ENCODE measurements at regions not wholly inside any gene's neighbourhood (a gene's known extent, or its start where the extent isn't known, plus 50 kb on each side); places are given as distances from the start of the nearest gene placed in this dataset.

DNA sequence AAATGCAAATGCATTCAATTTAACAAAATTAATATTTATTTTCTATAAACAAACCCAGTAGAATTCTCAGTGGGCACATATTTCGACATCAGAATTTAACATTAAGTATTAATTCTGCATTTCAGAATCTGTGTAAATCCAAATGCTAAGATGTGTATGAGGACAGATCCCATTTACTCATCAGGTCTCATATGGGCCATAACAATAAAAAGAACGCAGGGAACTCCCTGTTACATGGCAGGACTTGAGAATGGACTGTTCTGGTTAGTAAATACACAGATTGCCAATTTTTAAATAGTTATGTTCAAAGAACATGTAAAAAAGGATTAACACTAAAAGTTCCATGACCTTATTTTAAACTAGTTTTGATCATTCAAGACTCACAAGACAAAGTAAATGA, 104.0 kb downstream of the SLC30A10 start:
- Histone ChIP-seq H3K9me3 (ENCODE audit: control insufficient read depth, low read length) (no peaks in the 10 kb centered on the region), H3K27ac (ENCODE audit: low read length) (no peak overlapping the region), H3K4me1 (ENCODE audit: control insufficient read depth, insufficient read depth, low read length) (no peaks in the 10 kb centered on the region), H3K4me3 (ENCODE audit: low read length) (no peak overlapping the region), H3K27me3 (ENCODE audit: control insufficient read depth, insufficient read depth) (no peaks in the 10 kb centered on the region)
- ATAC-seq = no peak
- DNase-seq = no peak
- WGBS = 77% methylated on average over 2 of the region's 2 CpGs
- intact Hi-C loops (cut with DNase I) = no loop called here

DNA sequence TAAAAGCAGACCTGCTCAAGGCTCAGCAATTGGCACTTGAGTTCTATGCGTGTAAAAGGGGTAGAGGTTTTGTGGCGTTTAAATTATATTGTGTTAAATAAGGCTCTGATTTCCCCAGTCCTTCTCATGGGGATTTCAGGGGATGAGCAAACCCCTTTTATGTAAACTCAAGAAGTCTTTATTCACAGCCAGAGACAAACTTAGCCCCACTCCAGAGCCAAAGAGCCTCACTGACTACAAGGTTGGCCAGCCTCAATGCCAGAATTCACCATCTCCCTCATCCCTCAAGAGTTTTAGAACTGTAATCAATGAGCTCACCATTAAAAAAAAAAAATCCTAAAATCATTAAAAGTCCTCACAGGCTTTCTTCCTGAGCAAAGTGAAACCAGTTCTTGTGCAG, 107.8 kb downstream of the SLC30A10 start:
- Histone ChIP-seq H3K27me3 (ENCODE audit: control insufficient read depth, insufficient read depth) (no peaks in the 10 kb centered on the region), H3K27ac (ENCODE audit: low read length) (no peak overlapping the region), H3K9me3 (ENCODE audit: control insufficient read depth, low read length) (no peaks in the 10 kb centered on the region), H3K4me1 (ENCODE audit: control insufficient read depth, insufficient read depth, low read length) (no peaks in the 10 kb centered on the region), H3K4me3 (ENCODE audit: low read length) (no peak overlapping the region)
- WGBS = 84% methylated on average over 2 of the region's 2 CpGs
- intact Hi-C loops (cut with DNase I) = no loop called here
- ATAC-seq = no peak
- no peak for DNase-seq

DNA sequence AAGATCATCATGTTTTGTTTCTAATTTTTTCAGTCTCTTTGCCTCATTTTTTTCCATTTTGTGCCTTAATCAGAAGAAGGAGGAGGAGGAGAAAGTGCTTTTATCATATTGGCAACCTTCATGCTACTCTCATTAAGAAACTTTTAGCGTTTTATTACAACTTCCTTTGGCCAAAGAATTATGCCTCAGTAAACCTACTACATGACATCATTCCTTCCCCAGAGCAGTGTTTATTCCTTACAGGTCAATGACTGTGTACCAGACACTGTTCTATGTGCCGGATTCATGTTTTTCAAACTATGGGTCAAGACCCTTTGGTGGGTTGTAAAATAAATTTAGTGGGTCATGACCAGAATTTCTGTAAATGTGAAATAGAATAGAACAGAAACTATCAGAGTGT, 110.4 kb downstream of the SLC30A10 start:
- 40% methylated on average over 2 of the region's 2 CpGs for WGBS
- Histone ChIP-seq H3K4me1 (ENCODE audit: control insufficient read depth, insufficient read depth, low read length) (no peaks in the 10 kb centered on the region), H3K9me3 (ENCODE audit: control insufficient read depth, low read length) (no peaks in the 10 kb centered on the region), H3K27me3 (ENCODE audit: control insufficient read depth, insufficient read depth) (no peaks in the 10 kb centered on the region), H3K27ac (ENCODE audit: low read length) (no peak overlapping the region), H3K4me3 (ENCODE audit: low read length) (no peak overlapping the region)
- DNase-seq = no peak
- intact Hi-C loops (cut with DNase I) = loop anchor here in 1 of 4 donors (10.0 kb wide), 1 partner anchor 253 kb away; no protein-coding TSS in a partner anchor
- ATAC-seq = no peak

DNA sequence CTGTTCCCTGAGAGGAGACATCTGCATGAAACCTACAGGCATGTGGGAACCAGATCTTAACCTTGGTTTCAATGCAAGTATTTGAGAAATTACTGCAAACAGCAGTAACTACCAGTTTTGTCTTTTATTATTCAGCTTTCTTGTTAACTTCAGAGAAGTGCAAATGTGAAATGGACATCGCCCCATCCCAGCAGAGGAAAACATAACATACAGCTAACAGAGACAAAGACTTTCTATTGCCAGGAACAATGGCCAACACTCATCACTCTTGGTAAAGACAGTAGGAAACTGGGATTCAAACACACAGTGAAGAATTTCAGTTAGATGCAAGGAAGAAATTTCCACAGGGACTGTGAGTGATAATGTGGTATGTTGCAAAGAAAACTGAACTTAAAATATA, 115.1 kb downstream of the SLC30A10 start:
- intact Hi-C loops (cut with DNase I) = loop anchor here in 1 of 4 donors (10.0 kb wide), 1 partner anchor 248 kb away; no protein-coding TSS in a partner anchor

DNA sequence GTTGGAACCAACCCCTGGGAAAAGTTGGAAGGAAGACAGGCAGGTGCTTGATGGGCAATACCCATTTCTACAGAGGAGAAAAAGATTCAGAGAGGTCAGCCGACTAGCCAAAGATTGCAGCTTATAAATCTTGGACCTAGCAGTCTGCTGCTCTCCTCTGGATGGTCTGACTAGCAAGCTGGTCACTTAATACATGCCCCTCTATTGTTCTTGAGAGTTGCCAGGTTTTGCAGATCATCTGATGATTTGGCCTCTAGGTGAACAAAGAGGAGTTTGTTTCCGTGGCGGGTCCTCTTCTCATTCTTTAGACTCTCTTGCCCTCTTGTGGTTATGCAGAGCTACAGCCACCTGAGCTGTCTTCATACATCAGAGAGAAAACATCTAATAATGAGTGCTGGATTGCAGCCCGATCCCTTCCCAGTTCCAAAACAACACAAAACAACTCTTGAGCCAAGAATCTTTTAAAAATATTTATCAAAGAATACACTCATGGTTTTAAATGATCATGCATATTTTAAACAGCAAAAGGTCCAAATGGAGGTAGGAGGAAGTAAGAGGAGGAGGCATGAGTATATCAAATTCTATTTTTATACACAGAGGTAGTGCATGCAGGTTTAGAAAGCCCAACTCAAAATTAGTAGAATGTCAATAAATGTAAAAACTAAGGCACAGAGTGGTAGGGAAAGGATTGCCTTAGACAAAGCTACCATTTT, 115.7 kb downstream of the SLC30A10 start:
- no peaks in the 10 kb centered on the region for H3K9me3 ChIP-seq (ENCODE audit: control insufficient read depth, low read length)
- 23% methylated on average over 4 of the region's 4 CpGs for WGBS
- peak; percentile 73 to 78 for ATAC-seq
- H3K4me1 ChIP-seq (ENCODE audit: control insufficient read depth, insufficient read depth, low read length) = peaks cover 3% of the 10 kb centered on the region
- peak in 1 of 3 donors; percentile 18 for DNase-seq
- intact Hi-C loops (cut with DNase I) = loop anchor here in 1 of 4 donors (10.0 kb wide), 1 partner anchor 248 kb away; no protein-coding TSS in a partner anchor
- no peak overlapping the region for H3K4me3 ChIP-seq (ENCODE audit: low read length)
- H3K27ac ChIP-seq (ENCODE audit: low read length) = no peak overlapping the region
- no peaks in the 10 kb centered on the region for H3K27me3 ChIP-seq (ENCODE audit: control insufficient read depth, insufficient read depth)

More for the DNA sequence above, 115.1 kb downstream of the SLC30A10 start:
- WGBS = 62% methylated on average over 1 of the region's 1 CpG
- peaks cover 3% of the 10 kb centered on the region for H3K4me1 ChIP-seq (ENCODE audit: control insufficient read depth, insufficient read depth, low read length)
- no peak for DNase-seq
- ATAC-seq = no peak
- no peak overlapping the region for H3K27ac ChIP-seq (ENCODE audit: low read length)
- no peak overlapping the region for H3K4me3 ChIP-seq (ENCODE audit: low read length)
- no peaks in the 10 kb centered on the region for H3K27me3 ChIP-seq (ENCODE audit: control insufficient read depth, insufficient read depth)
- no peaks in the 10 kb centered on the region for H3K9me3 ChIP-seq (ENCODE audit: control insufficient read depth, low read length)

DNA sequence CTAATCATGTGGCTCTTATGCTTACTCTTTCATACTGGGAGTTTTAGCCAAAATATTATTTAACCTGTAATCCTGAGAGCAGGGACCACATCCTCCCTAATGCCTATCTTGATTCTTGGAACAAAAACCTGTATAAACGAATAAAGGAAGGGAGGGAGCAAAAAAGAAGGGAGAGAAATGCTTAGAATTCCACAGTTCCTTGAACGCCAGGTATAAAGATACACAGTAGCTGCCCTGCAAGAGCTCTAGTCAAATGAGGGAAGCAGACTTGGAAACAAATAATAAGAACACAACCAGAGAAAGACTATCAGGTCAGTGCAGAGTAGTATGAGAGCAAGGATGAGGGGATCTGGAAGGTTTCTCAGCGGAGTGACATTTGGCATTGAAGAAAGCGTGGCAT, 116.3 kb downstream of the SLC30A10 start:
- intact Hi-C loops (cut with DNase I) = loop anchor here in 1 of 4 donors (10.0 kb wide), 1 partner anchor 247 kb away; no protein-coding TSS in a partner anchor
- 56% methylated on average over 4 of the region's 4 CpGs for WGBS

DNA sequence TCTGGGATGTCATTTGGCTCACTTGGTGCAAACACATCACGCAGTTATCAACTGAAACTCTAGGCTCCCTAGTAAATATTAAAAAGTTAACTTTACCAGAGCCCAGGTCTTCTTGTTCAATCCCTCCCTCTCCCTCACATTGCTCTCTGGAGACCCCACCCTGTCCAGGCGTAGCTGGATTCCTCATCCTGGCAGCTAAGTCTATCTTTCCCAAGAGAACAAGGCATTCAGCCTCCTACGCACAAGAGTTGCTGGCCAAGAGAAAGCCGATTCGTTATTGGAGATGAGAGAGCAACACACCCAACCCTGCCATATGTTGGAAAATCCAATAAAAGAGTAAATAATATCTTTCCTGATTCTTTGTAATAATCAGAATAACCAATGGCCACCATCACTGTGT, 117.9 kb downstream of the SLC30A10 start:
- ATAC-seq = no peak
- no peaks in the 10 kb centered on the region for H3K27me3 ChIP-seq (ENCODE audit: control insufficient read depth, insufficient read depth)
- peaks cover 3% of the 10 kb centered on the region for H3K4me1 ChIP-seq (ENCODE audit: control insufficient read depth, insufficient read depth, low read length)
- no peaks in the 10 kb centered on the region for H3K9me3 ChIP-seq (ENCODE audit: control insufficient read depth, low read length)
- no peak overlapping the region for H3K4me3 ChIP-seq (ENCODE audit: low read length)
- DNase-seq = no peak
- no peak overlapping the region for H3K27ac ChIP-seq (ENCODE audit: low read length)
- WGBS = 50% methylated on average over 5 of the region's 5 CpGs
- intact Hi-C loops (cut with DNase I) = loop anchor here in 1 of 4 donors (10.0 kb wide), 1 partner anchor 246 kb away; no protein-coding TSS in a partner anchor

More for the DNA sequence above, 116.3 kb downstream of the SLC30A10 start:
- DNase-seq = no peak
- H3K27ac ChIP-seq (ENCODE audit: low read length) = no peak overlapping the region
- H3K9me3 ChIP-seq (ENCODE audit: control insufficient read depth, low read length) = no peaks in the 10 kb centered on the region
- no peaks in the 10 kb centered on the region for H3K27me3 ChIP-seq (ENCODE audit: control insufficient read depth, insufficient read depth)
- ATAC-seq = no peak
- H3K4me3 ChIP-seq (ENCODE audit: low read length) = no peak overlapping the region
- H3K4me1 ChIP-seq (ENCODE audit: control insufficient read depth, insufficient read depth, low read length) = peaks cover 3% of the 10 kb centered on the region

DNA sequence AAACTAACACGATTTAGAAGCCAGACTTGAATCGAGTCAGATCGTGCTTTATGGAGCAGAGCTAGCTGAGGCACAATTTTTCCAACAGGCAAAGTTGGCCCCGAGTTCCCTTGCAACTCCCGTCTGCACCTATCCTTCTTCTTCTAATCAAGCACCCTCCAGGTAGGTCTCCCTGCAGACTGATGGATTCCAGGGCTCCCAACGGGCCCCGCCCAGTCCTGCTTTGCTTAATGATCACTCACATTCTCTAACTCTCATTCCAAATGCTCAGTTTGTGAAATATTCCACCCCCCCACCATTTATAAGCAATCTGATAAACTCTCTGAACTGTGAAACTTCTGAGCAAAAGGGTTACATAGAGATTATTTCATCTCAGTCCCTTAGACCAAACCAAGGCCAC, 119.6 kb downstream of the SLC30A10 start:
- Histone ChIP-seq H3K4me3 (ENCODE audit: low read length) (no peak overlapping the region), H3K27me3 (ENCODE audit: control insufficient read depth, insufficient read depth) (no peaks in the 10 kb centered on the region), H3K27ac (ENCODE audit: low read length) (no peak overlapping the region), H3K4me1 (ENCODE audit: control insufficient read depth, insufficient read depth, low read length) (peaks cover 3% of the 10 kb centered on the region), H3K9me3 (ENCODE audit: control insufficient read depth, low read length) (peaks cover 2% of the 10 kb centered on the region)
- DNase-seq (no peak), ATAC-seq (no peak)
- WGBS = 85% methylated on average over 7 of the region's 7 CpGs
- intact Hi-C loops (cut with DNase I) = no loop called here

DNA sequence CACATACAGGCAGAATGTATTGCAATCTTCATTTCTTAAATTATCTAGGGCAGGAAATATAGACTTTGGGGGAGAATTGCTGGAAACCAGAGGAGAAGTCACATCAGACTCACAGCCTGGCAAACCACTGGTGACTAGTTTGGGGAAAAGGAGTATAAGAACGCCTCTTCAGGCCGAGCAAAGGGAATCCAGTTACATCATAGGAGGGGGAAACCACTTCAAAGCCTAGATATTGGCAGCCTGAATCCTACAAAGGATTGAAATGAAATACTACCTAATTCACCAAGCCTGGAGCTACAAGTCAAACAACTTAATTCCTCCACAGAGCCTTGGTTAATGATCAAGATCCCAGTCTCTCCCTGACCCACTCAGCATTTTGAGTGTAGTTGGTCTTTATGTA, 121.7 kb downstream of the SLC30A10 start:
- ATAC-seq (no peak), DNase-seq (no peak)
- no peaks in the 10 kb centered on the region for H3K4me1 ChIP-seq (ENCODE audit: control insufficient read depth, insufficient read depth, low read length)
- H3K4me3 ChIP-seq (ENCODE audit: low read length) = no peak overlapping the region
- WGBS = 74% methylated on average over 2 of the region's 2 CpGs
- H3K9me3 ChIP-seq (ENCODE audit: control insufficient read depth, low read length) = peaks cover 2% of the 10 kb centered on the region
- intact Hi-C loops (cut with DNase I) = no loop called here
- no peaks in the 10 kb centered on the region for H3K27me3 ChIP-seq (ENCODE audit: control insufficient read depth, insufficient read depth)
- no peak overlapping the region for H3K27ac ChIP-seq (ENCODE audit: low read length)

DNA sequence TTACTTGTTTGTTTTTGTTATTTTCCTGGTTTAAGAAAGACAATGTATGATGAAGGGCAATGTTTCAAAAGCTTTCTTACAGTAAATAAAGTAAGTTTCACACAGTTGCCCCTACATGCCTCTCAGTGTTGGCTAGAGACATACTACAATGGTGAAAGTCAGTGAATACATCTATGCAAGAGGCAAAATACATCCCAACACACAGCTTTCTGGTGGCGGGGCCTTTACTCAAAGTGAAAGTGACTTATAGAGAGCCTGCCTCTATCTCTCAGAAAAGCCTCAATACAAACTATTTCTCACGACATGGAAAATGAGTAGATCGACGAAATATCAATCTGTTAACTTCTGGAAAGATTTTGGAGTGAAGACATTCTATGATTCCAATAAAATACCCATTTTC, 122.3 kb downstream of the SLC30A10 start:
- no peak for ATAC-seq
- no peak for DNase-seq
- no peaks in the 10 kb centered on the region for H3K27me3 ChIP-seq (ENCODE audit: control insufficient read depth, insufficient read depth)
- H3K4me1 ChIP-seq (ENCODE audit: control insufficient read depth, insufficient read depth, low read length) = no peaks in the 10 kb centered on the region
- no peak overlapping the region for H3K27ac ChIP-seq (ENCODE audit: low read length)
- H3K9me3 ChIP-seq (ENCODE audit: control insufficient read depth, low read length) = peaks cover 2% of the 10 kb centered on the region
- 65% methylated on average over 4 of the region's 4 CpGs for WGBS
- no peak overlapping the region for H3K4me3 ChIP-seq (ENCODE audit: low read length)
- intact Hi-C loops (cut with DNase I) = no loop called here

DNA sequence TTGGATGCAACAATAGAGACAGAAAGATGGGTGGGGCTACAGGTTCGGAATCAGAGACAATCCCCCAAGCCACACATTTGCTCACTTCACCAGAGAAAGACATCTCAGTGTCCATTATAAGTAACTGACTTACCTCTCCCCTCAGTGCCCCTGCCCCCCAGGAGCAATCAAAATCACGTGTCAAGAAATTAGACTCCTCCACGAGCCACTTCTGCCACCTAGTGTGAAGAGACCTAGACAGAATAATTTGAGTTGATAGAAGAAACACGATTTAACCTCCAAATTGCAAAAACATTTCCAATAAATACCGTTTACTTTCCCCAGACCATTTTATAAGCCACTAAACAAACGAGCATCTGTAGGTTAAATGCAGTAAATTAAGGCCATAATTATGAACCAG, 123.2 kb downstream of the SLC30A10 start:
- no peaks in the 10 kb centered on the region for H3K27me3 ChIP-seq (ENCODE audit: control insufficient read depth, insufficient read depth)
- no peak overlapping the region for H3K4me3 ChIP-seq (ENCODE audit: low read length)
- H3K9me3 ChIP-seq (ENCODE audit: control insufficient read depth, low read length) = peaks cover 2% of the 10 kb centered on the region
- H3K27ac ChIP-seq (ENCODE audit: low read length) = no peak overlapping the region
- ATAC-seq (no peak), DNase-seq (no peak)
- no peaks in the 10 kb centered on the region for H3K4me1 ChIP-seq (ENCODE audit: control insufficient read depth, insufficient read depth, low read length)
- 58% methylated on average over 6 of the region's 6 CpGs for WGBS
- intact Hi-C loops (cut with DNase I) = no loop called here
